ENCODE measurements at regions not wholly inside any gene's neighbourhood (a gene's known extent, or its start where the extent isn't known, plus 50 kb on each side); places are given as distances from the start of the nearest gene placed in this dataset.

GRCh38 chr16:31693733-31694132, 166.0 kb downstream of the AHSP start:
- Histone ChIP-seq H3K79me2 (ENCODE audit: low read length) (no peaks in the 10 kb centered on the region), H3K27me3 (replicated peaks; ENCODE audit: insufficient read depth, low read length) (no peaks in the 10 kb centered on the region), H3F3A (ENCODE audit: insufficient read depth, low read length) (no peaks in the 10 kb centered on the region), H3K9me2 (replicated peaks; ENCODE audit: insufficient read depth, low read length) (no peaks in the 10 kb centered on the region), H3K4me1 (ENCODE audit: low read length) (no peaks in the 10 kb centered on the region), H3K36me3 (replicated peaks; ENCODE audit: insufficient read depth, low read length) (no peaks in the 10 kb centered on the region), H2AFZ (ENCODE audit: low read length) (no peak overlapping the region), H3K4me3 (ENCODE audit: low read length) (no peak overlapping the region), H3K27ac (ENCODE audit: low read length) (no peak overlapping the region), H4K20me1 (ENCODE audit: insufficient read depth, low read length) (no peaks in the 10 kb centered on the region), H3K9ac (ENCODE audit: low read length) (no peak overlapping the region), H3K4me2 (ENCODE audit: low read depth, low read length) (no peak overlapping the region), H3K9me3 (replicated peaks; ENCODE audit: insufficient read depth, low read length) (no peaks in the 10 kb centered on the region)
- no peak for DNase-seq
- no peak for TF ChIP-seq EZH2phosphoT487 (IDR thresholded peaks at IDR 0.05; ENCODE audit: low read length)
- TF ChIP-seq CTCF (IDR thresholded peaks at IDR 0.05; ENCODE audit: low read length) = no peak
- TF ChIP-seq EZH2 (optimal IDR thresholded peaks at IDR 0.05; ENCODE audit: low read depth, low read length) = no peak

GRCh38 chr16:31694461-31694860, 166.8 kb downstream of the AHSP start:
- Histone ChIP-seq H3K9me3 (replicated peaks; ENCODE audit: insufficient read depth, low read length) (no peaks in the 10 kb centered on the region), H3K4me2 (ENCODE audit: low read depth, low read length) (no peak overlapping the region), H4K20me1 (ENCODE audit: insufficient read depth, low read length) (no peaks in the 10 kb centered on the region), H3K4me1 (ENCODE audit: low read length) (no peaks in the 10 kb centered on the region), H3F3A (ENCODE audit: insufficient read depth, low read length) (no peaks in the 10 kb centered on the region), H3K27me3 (replicated peaks; ENCODE audit: insufficient read depth, low read length) (no peaks in the 10 kb centered on the region), H2AFZ (ENCODE audit: low read length) (no peak overlapping the region), H3K4me3 (ENCODE audit: low read length) (no peak overlapping the region), H3K9me2 (replicated peaks; ENCODE audit: insufficient read depth, low read length) (no peaks in the 10 kb centered on the region), H3K27ac (ENCODE audit: low read length) (no peak overlapping the region), H3K36me3 (replicated peaks; ENCODE audit: insufficient read depth, low read length) (no peaks in the 10 kb centered on the region), H3K9ac (ENCODE audit: low read length) (no peak overlapping the region), H3K79me2 (ENCODE audit: low read length) (no peaks in the 10 kb centered on the region)
- TF ChIP-seq EZH2phosphoT487 (IDR thresholded peaks at IDR 0.05; ENCODE audit: low read length) = no peak
- no peak for DNase-seq

GRCh38 chr16:31695667-31696066, 168.0 kb downstream of the AHSP start:
- Histone ChIP-seq H3K4me1 (ENCODE audit: low read length) (no peaks in the 10 kb centered on the region), H3K4me2 (ENCODE audit: low read depth, low read length) (no peak overlapping the region), H3K27me3 (replicated peaks; ENCODE audit: insufficient read depth, low read length) (no peaks in the 10 kb centered on the region), H4K20me1 (ENCODE audit: insufficient read depth, low read length) (no peaks in the 10 kb centered on the region), H3K36me3 (replicated peaks; ENCODE audit: insufficient read depth, low read length) (no peaks in the 10 kb centered on the region), H3F3A (ENCODE audit: insufficient read depth, low read length) (no peaks in the 10 kb centered on the region), H3K4me3 (ENCODE audit: low read length) (no peak overlapping the region), H3K9me2 (replicated peaks; ENCODE audit: insufficient read depth, low read length) (no peaks in the 10 kb centered on the region), H3K9me3 (replicated peaks; ENCODE audit: insufficient read depth, low read length) (no peaks in the 10 kb centered on the region), H3K9ac (ENCODE audit: low read length) (no peak overlapping the region), H3K27ac (ENCODE audit: low read length) (no peak overlapping the region), H2AFZ (ENCODE audit: low read length) (no peak overlapping the region), H3K79me2 (ENCODE audit: low read length) (no peaks in the 10 kb centered on the region)
- DNase-seq = peak; percentile 44
- TF ChIP-seq EZH2 (optimal IDR thresholded peaks at IDR 0.05; ENCODE audit: low read depth, low read length) (no peak), EZH2phosphoT487 (IDR thresholded peaks at IDR 0.05; ENCODE audit: low read length) (no peak), CTCF (IDR thresholded peaks at IDR 0.05; ENCODE audit: low read length) (no peak)

GRCh38 chr16:31696968-31697743, 169.5 kb downstream of the AHSP start:
- no peaks in the 10 kb centered on the region for H3F3A ChIP-seq (ENCODE audit: insufficient read depth, low read length)
- no peaks in the 10 kb centered on the region for H3K9me3 ChIP-seq (replicated peaks; ENCODE audit: insufficient read depth, low read length)
- no peaks in the 10 kb centered on the region for H4K20me1 ChIP-seq (ENCODE audit: insufficient read depth, low read length)
- H3K9me2 ChIP-seq (replicated peaks; ENCODE audit: insufficient read depth, low read length) = no peaks in the 10 kb centered on the region
- H3K4me2 ChIP-seq (ENCODE audit: low read depth, low read length) = no peak overlapping the region
- no peak overlapping the region for H3K27ac ChIP-seq (ENCODE audit: low read length)
- no peaks in the 10 kb centered on the region for H3K79me2 ChIP-seq (ENCODE audit: low read length)
- TF ChIP-seq CTCF (IDR thresholded peaks at IDR 0.05; ENCODE audit: low read length) (peak; percentile 35), EZH2 (optimal IDR thresholded peaks at IDR 0.05; ENCODE audit: low read depth, low read length) (no peak), EZH2phosphoT487 (IDR thresholded peaks at IDR 0.05; ENCODE audit: low read length) (no peak)
- no peak overlapping the region for H3K4me3 ChIP-seq (ENCODE audit: low read length)
- no peaks in the 10 kb centered on the region for H3K4me1 ChIP-seq (ENCODE audit: low read length)
- H2AFZ ChIP-seq (ENCODE audit: low read length) = no peak overlapping the region
- no peaks in the 10 kb centered on the region for H3K36me3 ChIP-seq (replicated peaks; ENCODE audit: insufficient read depth, low read length)
- peak; percentile 11 for DNase-seq
- H3K9ac ChIP-seq (ENCODE audit: low read length) = no peak overlapping the region
- H3K27me3 ChIP-seq (replicated peaks; ENCODE audit: insufficient read depth, low read length) = no peaks in the 10 kb centered on the region
